ENCODE measurements at regions not wholly inside any gene's neighbourhood (a gene's known extent, or its start where the extent isn't known, plus 50 kb on each side); places are given as distances from the start of the nearest gene placed in this dataset.

DNA sequence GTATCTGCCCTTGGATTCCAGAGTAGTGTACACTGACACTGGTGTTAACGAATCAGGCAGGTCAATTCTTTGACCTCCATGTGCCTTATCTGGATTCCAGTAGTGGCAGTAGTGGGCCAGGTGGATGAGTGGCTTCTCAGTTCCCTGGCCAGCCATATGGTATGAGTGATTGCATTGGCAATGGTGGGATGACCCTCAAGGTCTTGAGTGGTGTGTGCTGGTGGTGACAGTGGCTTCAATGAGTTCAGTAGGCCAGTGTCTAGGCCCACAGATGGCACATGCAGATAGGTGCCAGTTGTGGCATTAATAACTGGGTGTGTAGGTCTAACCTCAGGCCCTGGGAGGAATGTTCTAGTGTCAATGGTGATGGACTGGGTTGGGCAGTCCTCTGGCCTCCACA, 674.1 kb upstream of the NXPH2 start:
- H3K27me3 ChIP-seq (ENCODE audit: insufficient read depth, poor library complexity, severe bottlenecking): no peaks in the 10 kb centered on the region
- H3K4me3 ChIP-seq (replicated peaks; ENCODE audit: insufficient read depth, low read length): no peak overlapping the region
- TF ChIP-seq, protein P1, sequence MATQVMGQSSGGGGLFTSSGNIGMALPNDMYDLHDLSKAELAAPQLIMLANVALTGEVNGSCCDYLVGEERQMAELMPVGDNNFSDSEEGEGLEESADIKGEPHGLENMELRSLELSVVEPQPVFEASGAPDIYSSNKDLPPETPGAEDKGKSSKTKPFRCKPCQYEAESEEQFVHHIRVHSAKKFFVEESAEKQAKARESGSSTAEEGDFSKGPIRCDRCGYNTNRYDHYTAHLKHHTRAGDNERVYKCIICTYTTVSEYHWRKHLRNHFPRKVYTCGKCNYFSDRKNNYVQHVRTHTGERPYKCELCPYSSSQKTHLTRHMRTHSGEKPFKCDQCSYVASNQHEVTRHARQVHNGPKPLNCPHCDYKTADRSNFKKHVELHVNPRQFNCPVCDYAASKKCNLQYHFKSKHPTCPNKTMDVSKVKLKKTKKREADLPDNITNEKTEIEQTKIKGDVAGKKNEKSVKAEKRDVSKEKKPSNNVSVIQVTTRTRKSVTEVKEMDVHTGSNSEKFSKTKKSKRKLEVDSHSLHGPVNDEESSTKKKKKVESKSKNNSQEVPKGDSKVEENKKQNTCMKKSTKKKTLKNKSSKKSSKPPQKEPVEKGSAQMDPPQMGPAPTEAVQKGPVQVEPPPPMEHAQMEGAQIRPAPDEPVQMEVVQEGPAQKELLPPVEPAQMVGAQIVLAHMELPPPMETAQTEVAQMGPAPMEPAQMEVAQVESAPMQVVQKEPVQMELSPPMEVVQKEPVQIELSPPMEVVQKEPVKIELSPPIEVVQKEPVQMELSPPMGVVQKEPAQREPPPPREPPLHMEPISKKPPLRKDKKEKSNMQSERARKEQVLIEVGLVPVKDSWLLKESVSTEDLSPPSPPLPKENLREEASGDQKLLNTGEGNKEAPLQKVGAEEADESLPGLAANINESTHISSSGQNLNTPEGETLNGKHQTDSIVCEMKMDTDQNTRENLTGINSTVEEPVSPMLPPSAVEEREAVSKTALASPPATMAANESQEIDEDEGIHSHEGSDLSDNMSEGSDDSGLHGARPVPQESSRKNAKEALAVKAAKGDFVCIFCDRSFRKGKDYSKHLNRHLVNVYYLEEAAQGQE (IDR thresholded peaks at IDR 0.05; ENCODE audit: insufficient replicate concordance, low read depth): no peak
- TF ChIP-seq SPI1 (IDR thresholded peaks at IDR 0.05; ENCODE audit: borderline replicate concordance, low read depth) (no peak), GABPA (IDR thresholded peaks at IDR 0.05; ENCODE audit: low read depth) (no peak), POLR2AphosphoS5 (IDR thresholded peaks at IDR 0.05; ENCODE audit: low read depth) (no peak)
- TF ChIP-seq, protein P2, sequence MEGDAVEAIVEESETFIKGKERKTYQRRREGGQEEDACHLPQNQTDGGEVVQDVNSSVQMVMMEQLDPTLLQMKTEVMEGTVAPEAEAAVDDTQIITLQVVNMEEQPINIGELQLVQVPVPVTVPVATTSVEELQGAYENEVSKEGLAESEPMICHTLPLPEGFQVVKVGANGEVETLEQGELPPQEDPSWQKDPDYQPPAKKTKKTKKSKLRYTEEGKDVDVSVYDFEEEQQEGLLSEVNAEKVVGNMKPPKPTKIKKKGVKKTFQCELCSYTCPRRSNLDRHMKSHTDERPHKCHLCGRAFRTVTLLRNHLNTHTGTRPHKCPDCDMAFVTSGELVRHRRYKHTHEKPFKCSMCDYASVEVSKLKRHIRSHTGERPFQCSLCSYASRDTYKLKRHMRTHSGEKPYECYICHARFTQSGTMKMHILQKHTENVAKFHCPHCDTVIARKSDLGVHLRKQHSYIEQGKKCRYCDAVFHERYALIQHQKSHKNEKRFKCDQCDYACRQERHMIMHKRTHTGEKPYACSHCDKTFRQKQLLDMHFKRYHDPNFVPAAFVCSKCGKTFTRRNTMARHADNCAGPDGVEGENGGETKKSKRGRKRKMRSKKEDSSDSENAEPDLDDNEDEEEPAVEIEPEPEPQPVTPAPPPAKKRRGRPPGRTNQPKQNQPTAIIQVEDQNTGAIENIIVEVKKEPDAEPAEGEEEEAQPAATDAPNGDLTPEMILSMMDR (IDR thresholded peaks at IDR 0.05; ENCODE audit: insufficient read depth, low read length): no peak
- DNase-seq (ENCODE audit: low read depth in 1 of 2, low spot score in 1 of 2): no peak
- H3K27ac ChIP-seq (replicated peaks): no peak overlapping the region

DNA sequence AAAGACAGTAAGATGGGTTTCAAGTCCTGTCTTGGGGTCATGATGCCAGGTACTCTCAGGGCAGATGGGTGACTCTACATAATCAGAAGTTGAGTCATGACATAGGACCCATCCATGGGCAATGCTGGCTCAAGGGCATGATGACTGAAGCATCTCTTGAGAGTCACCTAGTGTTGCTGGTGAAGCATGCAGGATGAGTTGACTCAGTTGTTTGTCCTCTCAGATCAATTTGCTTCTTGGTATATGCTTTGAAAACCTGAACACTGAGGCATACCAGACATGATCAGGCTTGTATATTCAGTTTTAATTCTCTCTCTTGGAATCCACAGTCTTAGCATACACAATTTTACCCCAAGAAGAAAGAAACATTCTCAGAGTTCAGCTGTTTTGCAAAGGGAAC, 658.9 kb upstream of the NXPH2 start:
- Histone ChIP-seq H3K27ac (replicated peaks) (no peak overlapping the region), H3K27me3 (ENCODE audit: insufficient read depth, poor library complexity, severe bottlenecking) (no peaks in the 10 kb centered on the region), H3K4me3 (replicated peaks; ENCODE audit: insufficient read depth, low read length) (no peak overlapping the region)
- no peak for DNase-seq (ENCODE audit: low read depth in 1 of 2, low spot score in 1 of 2)
- TF ChIP-seq GABPA (IDR thresholded peaks at IDR 0.05; ENCODE audit: low read depth) (no peak), POLR2AphosphoS5 (IDR thresholded peaks at IDR 0.05; ENCODE audit: low read depth) (no peak), SPI1 (IDR thresholded peaks at IDR 0.05; ENCODE audit: borderline replicate concordance, low read depth) (no peak)
- TF ChIP-seq, protein P2 (IDR thresholded peaks at IDR 0.05; ENCODE audit: insufficient read depth, low read length): no peak
- TF ChIP-seq, protein P1 (IDR thresholded peaks at IDR 0.05; ENCODE audit: insufficient replicate concordance, low read depth): no peak

DNA sequence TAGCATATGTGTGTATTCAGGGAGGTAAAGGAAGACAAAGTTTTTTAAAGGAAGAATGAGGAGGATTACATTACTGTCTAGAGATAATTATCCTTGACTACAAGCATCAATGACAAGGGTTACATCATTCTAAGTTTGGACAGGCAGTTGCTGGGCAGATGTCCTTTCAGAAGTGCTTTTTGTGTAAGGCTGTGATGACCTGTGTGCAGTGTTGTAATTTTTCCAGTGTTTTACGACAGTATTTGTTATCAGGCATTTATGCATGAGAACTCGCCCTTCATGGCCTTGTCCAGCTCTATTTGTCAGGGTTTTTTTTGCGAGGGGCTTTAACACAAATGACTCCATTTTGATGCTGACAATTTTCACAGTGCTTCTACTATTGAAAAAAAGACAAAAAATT, 658.3 kb upstream of the NXPH2 start:
- H3K4me3 ChIP-seq (replicated peaks; ENCODE audit: insufficient read depth, low read length): no peak overlapping the region
- TF ChIP-seq, protein P2 (IDR thresholded peaks at IDR 0.05; ENCODE audit: insufficient read depth, low read length): no peak
- TF ChIP-seq GABPA (IDR thresholded peaks at IDR 0.05; ENCODE audit: low read depth) (no peak), SPI1 (IDR thresholded peaks at IDR 0.05; ENCODE audit: borderline replicate concordance, low read depth) (no peak), POLR2AphosphoS5 (IDR thresholded peaks at IDR 0.05; ENCODE audit: low read depth) (no peak)
- TF ChIP-seq, protein P1 (IDR thresholded peaks at IDR 0.05; ENCODE audit: insufficient replicate concordance, low read depth): no peak
- no peak for DNase-seq (ENCODE audit: low read depth in 1 of 2, low spot score in 1 of 2)
- no peaks in the 10 kb centered on the region for H3K27me3 ChIP-seq (ENCODE audit: insufficient read depth, poor library complexity, severe bottlenecking)
- H3K27ac ChIP-seq (replicated peaks): no peak overlapping the region
